ENCODE measurements at regions not wholly inside any gene's neighbourhood (a gene's known extent, or its start where the extent isn't known, plus 50 kb on each side); places are given as distances from the start of the nearest gene placed in this dataset.
"Not testable (repeated sequence)": the region's sequence is repeated elsewhere in the genome, so short reads cannot be mapped to it uniquely, and the experiment has no call there.

- DNase-seq, result not testable (repeated sequence)
Observed at GRCh38 chr10:42533866-42534265, 104.5 kb downstream of the ZNF33B start.

- no peak for DNase-seq
Observed at GRCh38 chr10:42532996-42533395, 105.4 kb downstream of the ZNF33B start.

- DNase-seq, result no peak
Observed at GRCh38 chr10:42523098-42523497, 115.3 kb downstream of the ZNF33B start.

- DNase-seq, result no peak
Observed at GRCh38 chr10:42519761-42520460, 118.5 kb downstream of the ZNF33B start.

GRCh38 chr10:42519079-42519478, 119.3 kb downstream of the ZNF33B start:
- no peak for DNase-seq

- DNase-seq, result no peak
Observed at GRCh38 chr10:42513921-42514320, 124.4 kb downstream of the ZNF33B start.

GRCh38 chr10:42491801-42492200, 146.6 kb downstream of the ZNF33B start:
- no peak for DNase-seq

GRCh38 chr10:42491001-42491592, 147.3 kb downstream of the ZNF33B start:
- no peak for DNase-seq

- DNase-seq, result no peak
Observed at GRCh38 chr10:42490368-42490767, 148.0 kb downstream of the ZNF33B start.

- DNase-seq, result no peak
Observed at GRCh38 chr10:42488416-42488815, 150.0 kb downstream of the ZNF33B start.

GRCh38 chr10:42482411-42482810, 156.0 kb downstream of the ZNF33B start:
- DNase-seq, result no peak

GRCh38 chr10:42479057-42479456, 159.3 kb downstream of the ZNF33B start:
- no peak for DNase-seq

- no peak for DNase-seq
Observed at GRCh38 chr10:42477170-42477569, 161.2 kb downstream of the ZNF33B start.

GRCh38 chr10:42476101-42476500, 162.3 kb downstream of the ZNF33B start:
- no peak for DNase-seq

- DNase-seq, result peak in 1 of 2 experiments; percentile 57
Observed at GRCh38 chr10:42475168-42476098, 162.9 kb downstream of the ZNF33B start.

GRCh38 chr10:42454313-42454712, 184.1 kb downstream of the ZNF33B start:
- DNase-seq, result no peak

- DNase-seq, result no peak
Observed at GRCh38 chr10:42431095-42431494, 207.3 kb downstream of the ZNF33B start.

- DNase-seq, result no peak
Observed at GRCh38 chr10:42428534-42428933, 209.8 kb downstream of the ZNF33B start.

GRCh38 chr10:42422911-42423310, 215.5 kb downstream of the ZNF33B start:
- no peak for DNase-seq

GRCh38 chr10:42421812-42422211, 216.6 kb downstream of the ZNF33B start:
- no peak for DNase-seq

GRCh38 chr10:42419789-42420188, 218.6 kb downstream of the ZNF33B start:
- no peak for DNase-seq

GRCh38 chr10:42380926-42381547, 257.3 kb downstream of the ZNF33B start:
- DNase-seq, result no peak

Measured in NCI-H524 (cell line).